Epithelial cell of esophagus (primary cell): ENCODE measurements at regions not wholly inside any gene's neighbourhood (a gene's known extent, or its start where the extent isn't known, plus 50 kb on each side); places are given as distances from the start of the nearest gene placed in this dataset.

Experiments
- DNase-seq: peaks from one replicate; pipeline ENCODE4 v3.0.0; 2010; ENCODE audit warnings: low read depth
- H3K4me3 ChIP-seq: 2 replicates; pipeline ENCODE4 v1.5.1; 2011; ENCODE audit warnings: mild to moderate bottlenecking, low read length, control low read depth
- TF ChIP-seq, protein P1 (sequence below): IDR thresholded peaks from 2 replicates; pipeline ENCODE4 v1.5.1; 2011; ENCODE audit warnings: low read depth, mild to moderate bottlenecking, low read length, control low read depth, inconsistent platforms; ENCODE audit not compliant: insufficient read depth; ENCODE audit errors: missing control alignments

DNA sequence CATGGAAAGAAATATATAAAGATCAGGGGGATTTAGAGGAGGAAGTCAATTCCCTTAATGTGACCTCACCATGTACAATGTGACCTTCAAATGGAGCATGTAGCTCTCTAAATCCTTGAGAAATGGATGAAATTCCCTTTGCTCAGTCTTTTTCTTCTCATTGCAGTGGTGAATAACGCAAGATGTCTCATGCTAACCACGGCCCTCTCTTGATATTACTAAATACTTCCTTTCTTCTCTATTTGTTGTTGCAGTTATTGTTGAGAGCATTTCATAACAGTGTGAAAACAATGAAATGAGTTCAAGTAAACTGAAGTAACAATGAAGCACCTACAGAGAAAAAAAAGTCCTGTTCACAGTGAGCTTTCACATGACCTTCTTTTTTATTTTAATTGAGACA lies 55.6 kb downstream of the ZNF281 start:
- TF ChIP-seq, protein P1, sequence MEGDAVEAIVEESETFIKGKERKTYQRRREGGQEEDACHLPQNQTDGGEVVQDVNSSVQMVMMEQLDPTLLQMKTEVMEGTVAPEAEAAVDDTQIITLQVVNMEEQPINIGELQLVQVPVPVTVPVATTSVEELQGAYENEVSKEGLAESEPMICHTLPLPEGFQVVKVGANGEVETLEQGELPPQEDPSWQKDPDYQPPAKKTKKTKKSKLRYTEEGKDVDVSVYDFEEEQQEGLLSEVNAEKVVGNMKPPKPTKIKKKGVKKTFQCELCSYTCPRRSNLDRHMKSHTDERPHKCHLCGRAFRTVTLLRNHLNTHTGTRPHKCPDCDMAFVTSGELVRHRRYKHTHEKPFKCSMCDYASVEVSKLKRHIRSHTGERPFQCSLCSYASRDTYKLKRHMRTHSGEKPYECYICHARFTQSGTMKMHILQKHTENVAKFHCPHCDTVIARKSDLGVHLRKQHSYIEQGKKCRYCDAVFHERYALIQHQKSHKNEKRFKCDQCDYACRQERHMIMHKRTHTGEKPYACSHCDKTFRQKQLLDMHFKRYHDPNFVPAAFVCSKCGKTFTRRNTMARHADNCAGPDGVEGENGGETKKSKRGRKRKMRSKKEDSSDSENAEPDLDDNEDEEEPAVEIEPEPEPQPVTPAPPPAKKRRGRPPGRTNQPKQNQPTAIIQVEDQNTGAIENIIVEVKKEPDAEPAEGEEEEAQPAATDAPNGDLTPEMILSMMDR: no peak
- no peak overlapping the region for H3K4me3 ChIP-seq
- peak; percentile 51 for DNase-seq

DNA sequence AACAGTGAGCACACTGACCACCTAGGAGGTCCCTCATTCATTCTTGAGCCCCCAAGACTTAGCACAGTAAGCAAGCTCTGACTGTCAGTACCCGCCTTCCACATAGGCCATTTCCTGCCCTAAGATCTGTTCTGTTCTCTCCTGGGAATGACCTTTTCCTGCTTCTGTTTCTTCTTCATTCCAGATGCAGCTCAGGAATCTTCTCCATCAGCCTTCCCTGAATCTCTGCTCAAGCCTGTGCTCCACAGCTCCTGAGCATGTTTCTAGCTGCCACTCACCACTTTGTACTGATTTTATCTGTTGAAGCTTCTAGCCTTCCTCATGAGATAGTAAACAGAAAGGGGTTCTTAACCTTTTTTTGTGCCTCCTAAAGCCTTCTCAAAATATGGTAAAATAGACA lies 56.6 kb downstream of the ZNF281 start:
- TF ChIP-seq, protein P1: no peak
- DNase-seq: no peak
- H3K4me3 ChIP-seq: no peak overlapping the region

DNA sequence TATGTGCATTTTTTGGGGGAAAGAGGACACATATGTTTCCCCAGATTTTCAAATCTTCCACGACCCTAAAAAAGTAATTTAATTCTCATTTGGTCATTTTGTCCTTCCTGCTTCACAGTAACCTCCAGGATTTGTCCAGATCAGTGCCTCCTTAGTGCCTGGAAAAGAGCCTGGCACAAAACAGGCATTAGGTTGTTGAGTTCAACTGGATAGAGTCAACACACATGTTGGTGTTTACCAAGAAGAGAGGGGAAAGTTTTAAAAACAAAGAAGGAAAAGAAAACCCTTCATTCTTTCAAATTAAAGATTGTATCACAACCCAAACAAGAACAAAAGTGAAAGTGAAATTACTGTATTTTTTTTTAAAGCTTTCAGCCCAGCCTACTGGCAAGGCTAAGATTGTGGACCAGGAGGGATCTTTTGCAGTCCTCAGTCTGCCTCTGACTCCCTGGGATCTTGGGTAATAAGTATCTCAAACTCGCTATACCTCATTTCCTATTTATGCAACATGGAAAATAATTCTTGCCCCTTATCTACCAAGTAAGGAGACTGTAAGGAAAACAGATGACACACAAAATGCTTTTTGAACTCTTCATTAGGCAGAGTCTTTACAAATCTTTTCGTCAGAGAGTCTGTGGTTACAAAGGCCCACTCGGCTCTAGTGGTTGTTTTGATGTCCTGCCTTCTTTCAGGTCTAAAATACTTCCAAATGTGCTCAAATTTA lies 57.8 kb downstream of the ZNF281 start:
- peak; percentile 58 for DNase-seq
- TF ChIP-seq, protein P1: no peak
- no peak overlapping the region for H3K4me3 ChIP-seq

DNA sequence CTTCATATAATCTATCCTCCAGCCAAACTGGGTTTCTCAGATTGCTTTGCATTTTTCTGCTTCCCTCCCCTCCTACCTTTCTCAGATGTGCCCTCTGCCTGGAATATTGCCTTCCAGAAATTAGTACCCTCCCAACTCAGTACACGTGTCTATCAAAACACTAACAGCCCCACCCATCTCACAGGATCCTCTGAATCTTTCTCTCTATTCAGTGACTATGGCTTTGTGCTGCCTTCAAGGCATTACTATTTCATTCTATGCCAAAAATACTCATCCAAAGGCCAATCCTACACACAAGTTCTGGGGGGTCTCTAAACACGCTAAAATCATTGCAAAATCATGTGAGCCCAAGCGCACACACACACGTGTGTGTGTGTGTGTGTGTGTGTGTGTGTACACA lies 58.4 kb downstream of the ZNF281 start:
- DNase-seq: no peak
- TF ChIP-seq, protein P1: no peak
- no peak overlapping the region for H3K4me3 ChIP-seq

DNA sequence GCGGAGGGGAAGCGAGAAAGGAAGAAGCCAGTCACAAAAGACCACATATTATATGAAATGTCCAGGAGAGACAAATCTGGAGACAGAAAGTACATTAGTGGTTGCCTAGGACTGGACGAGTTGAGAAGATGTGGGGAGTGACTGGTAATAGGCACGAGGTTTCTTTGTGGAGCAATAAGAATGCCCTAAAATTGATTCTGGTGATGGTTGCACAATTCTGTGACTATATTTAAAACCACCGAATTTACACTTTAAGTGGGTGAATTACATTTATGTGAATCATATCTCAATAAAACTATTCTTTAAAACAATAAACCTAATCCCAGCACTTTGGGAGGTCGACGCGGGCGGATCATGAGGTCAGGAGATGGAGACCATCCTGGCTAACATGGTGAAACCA lies 63.1 kb downstream of the ZNF281 start:
- TF ChIP-seq, protein P1: no peak
- H3K4me3 ChIP-seq: no peak overlapping the region
- no peak for DNase-seq

DNA sequence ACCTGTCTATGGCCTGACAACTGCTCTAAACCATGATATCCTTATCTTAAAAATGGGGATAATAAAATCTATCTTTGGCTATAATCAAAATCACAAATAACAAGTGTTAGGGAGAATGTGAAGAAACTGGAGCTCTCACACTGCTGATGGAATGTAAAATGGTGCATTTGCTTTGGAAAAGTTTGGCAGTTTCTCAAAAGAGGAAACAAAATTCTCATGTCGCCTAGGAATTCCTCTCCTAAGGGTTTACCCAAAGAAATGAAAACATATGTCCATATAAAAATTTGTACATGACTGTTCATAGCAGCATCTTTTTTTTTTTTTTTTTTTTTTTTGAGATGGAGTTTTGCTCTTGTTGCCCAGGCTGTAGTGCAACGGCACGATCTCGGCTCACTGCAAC lies 64.3 kb downstream of the ZNF281 start:
- H3K4me3 ChIP-seq: no peak overlapping the region
- DNase-seq: no peak
- TF ChIP-seq, protein P1: no peak

DNA sequence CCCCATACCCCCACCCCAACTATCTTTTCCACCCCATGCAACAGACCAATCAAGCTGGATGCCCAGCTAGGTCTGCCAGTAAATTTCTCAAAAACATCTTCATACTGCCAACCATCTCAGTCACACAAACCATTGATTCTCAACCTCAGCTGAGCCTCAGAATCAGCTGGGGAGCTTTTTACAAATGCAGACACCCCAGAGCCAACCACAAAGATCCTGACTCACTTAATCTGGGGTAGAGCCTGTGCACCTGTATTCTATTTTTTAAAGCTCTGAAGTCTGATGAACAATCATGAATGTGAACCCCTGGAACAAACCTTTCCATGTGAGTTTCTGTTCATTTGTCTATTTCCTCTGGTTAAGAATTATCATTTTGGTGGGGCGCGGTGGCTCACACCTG lies 66.0 kb downstream of the ZNF281 start:
- no peak for DNase-seq
- TF ChIP-seq, protein P1: no peak
- no peak overlapping the region for H3K4me3 ChIP-seq
